ENCODE measurements at regions not wholly inside any gene's neighbourhood (a gene's known extent, or its start where the extent isn't known, plus 50 kb on each side); places are given as distances from the start of the nearest gene placed in this dataset.

DNA sequence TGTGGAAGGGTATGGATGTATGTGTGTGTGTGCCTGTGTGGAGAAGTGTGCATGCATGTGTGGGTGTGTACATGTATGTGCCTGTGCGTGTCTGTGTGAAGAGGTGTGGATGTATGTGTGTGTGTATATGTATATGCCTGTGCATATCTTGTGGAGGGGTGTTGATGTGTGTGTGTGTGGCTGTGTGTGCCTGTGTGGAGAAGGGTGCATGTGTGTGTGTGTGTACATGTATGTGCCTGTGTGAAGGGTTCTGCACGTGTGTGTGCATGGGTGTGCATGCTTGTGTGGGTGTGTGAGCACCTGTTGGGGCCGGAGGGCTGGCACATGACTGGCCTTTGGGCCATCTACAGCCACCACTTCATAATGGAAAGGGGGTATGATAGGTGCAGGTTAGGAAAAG is 291.4 kb downstream of the IRX2 start:
- TF ChIP-seq, protein P1, sequence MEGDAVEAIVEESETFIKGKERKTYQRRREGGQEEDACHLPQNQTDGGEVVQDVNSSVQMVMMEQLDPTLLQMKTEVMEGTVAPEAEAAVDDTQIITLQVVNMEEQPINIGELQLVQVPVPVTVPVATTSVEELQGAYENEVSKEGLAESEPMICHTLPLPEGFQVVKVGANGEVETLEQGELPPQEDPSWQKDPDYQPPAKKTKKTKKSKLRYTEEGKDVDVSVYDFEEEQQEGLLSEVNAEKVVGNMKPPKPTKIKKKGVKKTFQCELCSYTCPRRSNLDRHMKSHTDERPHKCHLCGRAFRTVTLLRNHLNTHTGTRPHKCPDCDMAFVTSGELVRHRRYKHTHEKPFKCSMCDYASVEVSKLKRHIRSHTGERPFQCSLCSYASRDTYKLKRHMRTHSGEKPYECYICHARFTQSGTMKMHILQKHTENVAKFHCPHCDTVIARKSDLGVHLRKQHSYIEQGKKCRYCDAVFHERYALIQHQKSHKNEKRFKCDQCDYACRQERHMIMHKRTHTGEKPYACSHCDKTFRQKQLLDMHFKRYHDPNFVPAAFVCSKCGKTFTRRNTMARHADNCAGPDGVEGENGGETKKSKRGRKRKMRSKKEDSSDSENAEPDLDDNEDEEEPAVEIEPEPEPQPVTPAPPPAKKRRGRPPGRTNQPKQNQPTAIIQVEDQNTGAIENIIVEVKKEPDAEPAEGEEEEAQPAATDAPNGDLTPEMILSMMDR (IDR thresholded peaks at IDR 0.05; ENCODE audit: insufficient read depth, low read length, poor library complexity, severe bottlenecking): no peak
- TF ChIP-seq EZH2phosphoT487 (conservative IDR thresholded peaks at IDR 0.05; ENCODE audit: low read length): no peak
